ENCODE measurements at regions not wholly inside any gene's neighbourhood (a gene's known extent, or its start where the extent isn't known, plus 50 kb on each side); places are given as distances from the start of the nearest gene placed in this dataset.

DNA sequence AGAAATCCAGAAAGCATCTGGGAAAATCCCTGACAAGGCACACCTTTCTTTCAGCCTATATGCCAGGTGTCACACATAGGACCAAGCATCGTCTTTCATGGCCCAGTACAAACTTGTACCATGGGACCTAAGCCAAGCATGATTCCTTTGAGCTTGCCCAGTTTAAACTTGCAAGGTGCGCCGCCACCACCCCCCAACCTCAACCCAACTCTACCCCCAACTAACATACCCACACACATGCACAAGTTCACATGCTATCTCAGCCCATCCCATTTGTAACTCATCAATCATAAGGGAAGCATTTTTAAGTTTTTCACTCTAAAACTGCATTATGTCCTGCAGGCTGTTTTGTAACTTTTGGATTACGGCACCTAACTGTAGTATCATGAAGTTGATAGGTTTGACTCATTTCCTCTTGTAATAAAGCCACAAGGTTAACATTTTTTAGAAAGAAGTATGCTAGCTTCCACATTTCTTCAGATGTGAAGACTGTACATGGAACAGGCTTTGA, 145.9 kb upstream of the FST start:
- no TSS peak for BruUV-seq (replicated peaks)
- peaks cover 47% of the 10 kb centered on the region for H3K4me1 Mint-ChIP-seq (ENCODE audit: low read depth, unreplicated experiment)
- CTCF ChIA-PET: interaction anchor here (0.7 kb wide), 1 partner anchor 72 kb away, joined by 3 read pairs; no protein-coding TSS in a partner anchor
- peak overlapping the region; percentile 77 for H3K27ac Mint-ChIP-seq (ENCODE audit: unreplicated experiment)
- no peaks in the 10 kb centered on the region for H3K9me3 Mint-ChIP-seq (ENCODE audit: low read depth, unreplicated experiment)
- no peak for DNase-seq
- H3K4me3 Mint-ChIP-seq (ENCODE audit: low read depth, unreplicated experiment): no peak overlapping the region
- intact Hi-C loops (cut with micrococcal nuclease; ENCODE audit: unreplicated experiment): loop anchor here (1.0 kb wide), 1 partner anchor 72 kb away; no protein-coding TSS in a partner anchor
- H3K36me3 Mint-ChIP-seq (ENCODE audit: insufficient read depth, unreplicated experiment): peaks cover 14% of the 10 kb centered on the region
- H3K27me3 Mint-ChIP-seq (ENCODE audit: unreplicated experiment): no peaks in the 10 kb centered on the region
- no peak for TF ChIP-seq CTCF (IDR thresholded peaks at IDR 0.05; ENCODE audit: unreplicated experiment)

DNA sequence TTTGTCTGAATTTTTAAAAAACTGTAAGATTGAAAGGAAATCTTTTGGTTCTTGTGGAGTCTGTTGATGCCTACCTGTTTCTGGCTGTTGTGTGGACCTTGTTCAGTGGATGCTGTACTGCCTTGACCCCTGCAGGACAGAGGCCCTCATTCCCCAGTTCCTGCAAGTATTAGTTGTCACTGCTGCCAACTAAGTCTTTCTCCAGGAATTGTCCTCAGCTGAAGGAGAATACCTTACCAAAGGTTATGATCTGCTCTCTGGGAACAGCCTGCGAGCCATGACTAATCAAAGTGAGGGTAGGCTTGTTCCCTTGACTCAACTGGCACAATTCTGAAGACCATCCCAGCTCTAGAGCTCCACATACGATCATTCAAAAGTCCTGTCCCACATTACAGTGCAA, 145.3 kb upstream of the FST start:
- Mint-ChIP-seq H3K9me3 (ENCODE audit: low read depth, unreplicated experiment) (no peaks in the 10 kb centered on the region), H3K27me3 (ENCODE audit: unreplicated experiment) (no peaks in the 10 kb centered on the region), H3K36me3 (ENCODE audit: insufficient read depth, unreplicated experiment) (peaks cover 14% of the 10 kb centered on the region), H3K27ac (ENCODE audit: unreplicated experiment) (peak overlapping the region; percentile 77), H3K4me1 (ENCODE audit: low read depth, unreplicated experiment) (peaks cover 53% of the 10 kb centered on the region), H3K4me3 (ENCODE audit: low read depth, unreplicated experiment) (no peak overlapping the region)
- DNase-seq: peak; percentile 39
- no peak for TF ChIP-seq CTCF (IDR thresholded peaks at IDR 0.05; ENCODE audit: unreplicated experiment)
- CTCF ChIA-PET: interaction anchor here (0.7 kb wide), 1 partner anchor 73 kb away, joined by 3 read pairs; no protein-coding TSS in a partner anchor
- intact Hi-C loops (cut with micrococcal nuclease; ENCODE audit: unreplicated experiment): no loop called here
- no TSS peak for BruUV-seq (replicated peaks)

- intact Hi-C loops (cut with micrococcal nuclease; ENCODE audit: unreplicated experiment): no loop called here
- H3K27me3 Mint-ChIP-seq (ENCODE audit: unreplicated experiment): no peaks in the 10 kb centered on the region
- no peaks in the 10 kb centered on the region for H3K9me3 Mint-ChIP-seq (ENCODE audit: low read depth, unreplicated experiment)
- no peak overlapping the region for H3K27ac Mint-ChIP-seq (ENCODE audit: unreplicated experiment)
- H3K4me1 Mint-ChIP-seq (ENCODE audit: low read depth, unreplicated experiment): peaks cover 59% of the 10 kb centered on the region
- TF ChIP-seq CTCF (IDR thresholded peaks at IDR 0.05; ENCODE audit: unreplicated experiment): no peak
- peaks cover 14% of the 10 kb centered on the region for H3K36me3 Mint-ChIP-seq (ENCODE audit: insufficient read depth, unreplicated experiment)
- no peak for DNase-seq
- no peak overlapping the region for H3K4me3 Mint-ChIP-seq (ENCODE audit: low read depth, unreplicated experiment)
- CTCF ChIA-PET: no interaction called here
- BruUV-seq (replicated peaks): no TSS peak
Observed at GRCh38 chr5:53337827-53338226, 142.6 kb upstream of the FST start.

- no TSS peak for BruUV-seq (replicated peaks)
- DNase-seq: no peak
- H3K36me3 Mint-ChIP-seq (ENCODE audit: insufficient read depth, unreplicated experiment): peaks cover 14% of the 10 kb centered on the region
- no peaks in the 10 kb centered on the region for H3K27me3 Mint-ChIP-seq (ENCODE audit: unreplicated experiment)
- CTCF ChIA-PET: no interaction called here
- no peak overlapping the region for H3K4me3 Mint-ChIP-seq (ENCODE audit: low read depth, unreplicated experiment)
- no peaks in the 10 kb centered on the region for H3K9me3 Mint-ChIP-seq (ENCODE audit: low read depth, unreplicated experiment)
- intact Hi-C loops (cut with micrococcal nuclease; ENCODE audit: unreplicated experiment): no loop called here
- no peak for TF ChIP-seq CTCF (IDR thresholded peaks at IDR 0.05; ENCODE audit: unreplicated experiment)
- H3K4me1 Mint-ChIP-seq (ENCODE audit: low read depth, unreplicated experiment): peaks cover 47% of the 10 kb centered on the region
- H3K27ac Mint-ChIP-seq (ENCODE audit: unreplicated experiment): peak overlapping the region; percentile 27
Observed at GRCh38 chr5:53338971-53339370, 141.5 kb upstream of the FST start.
